Muscle of back (tissue), 3 donors: ENCODE measurements at regions not wholly inside any gene's neighbourhood (a gene's known extent, or its start where the extent isn't known, plus 50 kb on each side); places are given as distances from the start of the nearest gene placed in this dataset.
"Not testable (repeated sequence)": the region's sequence is repeated elsewhere in the genome, so short reads cannot be mapped to it uniquely, and the experiment has no call there.

ENCODE experiments used
- DNase-seq, 3 donors: peaks; one replicate each; pipeline versions ENCODE4 v3.0.0 to v3.0.0-alpha.2; 2013

DNA sequence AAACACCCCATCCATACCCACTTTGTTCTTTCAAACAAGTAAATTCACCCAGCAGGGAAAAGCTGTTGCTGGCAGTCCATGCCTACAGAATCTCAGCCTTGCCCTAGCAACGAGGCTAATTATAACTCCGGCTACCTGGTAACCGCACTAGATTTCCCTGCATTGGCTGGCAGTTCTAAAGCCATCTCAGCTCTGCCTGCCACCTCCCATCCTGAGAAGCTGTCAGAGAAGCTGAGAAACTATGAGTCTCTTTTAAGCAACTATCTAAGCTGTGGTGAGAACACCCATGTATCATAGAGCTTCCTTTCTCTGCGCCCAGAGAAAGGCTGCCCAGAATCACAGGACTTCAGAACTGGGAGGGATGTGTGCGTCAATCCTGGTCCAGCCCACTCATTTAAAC, 126.5 kb upstream of the NBPF9 start:
- DNase-seq, result not testable (repeated sequence)

DNA sequence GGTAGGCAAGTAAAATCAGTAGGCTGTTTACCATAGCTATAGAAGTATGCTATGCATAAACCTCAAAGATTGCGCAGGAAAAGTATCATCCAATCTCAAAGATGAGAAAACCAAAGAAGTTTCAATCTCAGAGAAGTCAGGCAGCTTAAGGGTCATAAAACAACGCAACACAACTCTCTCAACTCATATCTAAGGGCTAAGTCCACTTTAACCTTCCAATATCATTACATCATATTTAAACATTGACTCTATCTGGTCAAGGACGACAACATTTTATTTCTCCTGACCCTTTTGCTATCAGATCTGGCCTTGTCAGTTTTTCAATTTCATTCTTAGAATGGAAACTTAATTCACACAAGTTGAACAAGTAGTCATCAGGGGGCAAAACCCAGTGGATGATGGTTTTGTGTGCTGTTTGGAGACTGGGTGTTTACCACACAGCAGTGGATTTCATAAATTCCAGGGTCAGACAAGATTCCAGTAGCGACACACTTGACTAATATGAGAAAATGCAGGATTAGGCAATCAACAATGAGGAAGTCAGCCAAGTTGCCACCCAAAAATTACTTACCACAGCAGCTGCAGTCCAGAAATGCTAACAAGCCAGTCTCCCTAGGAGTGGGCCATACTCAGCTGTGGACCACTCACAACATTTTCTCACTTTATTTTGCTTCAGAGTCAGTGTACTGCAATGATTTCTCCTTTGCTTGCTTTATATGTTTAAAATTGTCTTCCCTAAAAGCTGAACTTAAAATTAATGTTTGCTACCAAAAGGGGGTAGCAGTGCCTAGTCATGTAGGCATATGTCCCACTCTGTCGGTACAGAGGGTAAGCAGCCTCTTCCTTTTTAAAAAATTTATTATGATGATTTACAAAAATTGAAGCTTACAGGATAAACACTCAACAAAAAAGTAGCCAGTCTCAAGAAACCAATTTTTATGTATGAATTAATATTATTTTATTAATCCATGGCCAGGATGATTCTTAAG, 131.9 kb upstream of the NBPF9 start:
- not testable (repeated sequence) for DNase-seq

DNA sequence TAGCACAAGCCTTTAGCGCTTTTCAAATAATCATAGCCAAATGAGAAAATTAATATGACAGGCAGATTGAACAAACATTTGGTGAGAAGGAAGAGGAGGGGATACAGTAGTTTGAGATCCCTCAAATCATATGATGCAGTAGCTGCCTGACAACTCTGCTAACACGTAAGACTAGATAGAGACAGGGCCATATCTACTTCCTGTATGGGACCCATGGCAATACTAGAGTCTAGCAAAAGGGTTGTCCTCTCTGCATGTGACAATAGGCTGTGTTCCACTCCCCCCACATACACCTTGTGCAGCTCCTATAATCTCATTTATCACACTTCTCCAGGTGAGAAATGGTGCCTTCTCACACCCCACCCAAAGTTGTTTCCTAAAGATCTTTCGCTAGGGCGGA, 134.2 kb upstream of the NBPF9 start:
- DNase-seq, result not testable (repeated sequence)

DNA sequence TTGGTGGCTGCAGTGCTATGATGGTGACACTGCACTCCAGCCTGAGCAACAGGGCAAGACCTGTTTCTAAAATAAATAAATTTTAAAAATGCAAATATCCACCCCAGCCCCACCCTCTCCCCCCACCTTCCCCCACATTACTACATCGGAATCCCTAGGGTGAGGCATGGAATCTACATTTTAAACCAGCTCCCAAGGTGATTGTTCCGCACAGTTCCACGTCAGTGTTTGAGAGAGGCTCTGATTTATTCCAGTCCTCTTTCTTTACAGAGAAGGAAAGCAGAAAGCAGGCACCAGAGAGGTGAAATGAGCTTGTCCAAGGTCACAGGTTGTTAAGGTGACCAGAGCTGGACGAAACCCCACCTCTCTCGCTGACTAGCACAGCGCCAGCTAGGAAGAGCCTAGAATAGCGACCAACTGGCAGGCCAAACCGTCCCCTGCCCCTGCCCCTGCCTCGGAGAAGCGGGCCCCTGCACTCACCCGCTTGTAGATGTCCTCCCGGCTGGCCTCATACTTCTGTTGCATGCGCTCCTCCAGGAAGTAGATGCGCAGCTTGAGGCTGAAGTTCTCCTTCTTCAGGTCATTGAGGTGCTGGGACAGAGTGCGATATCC, 136.7 kb upstream of the NBPF9 start:
- DNase-seq, result not testable (repeated sequence)

DNA sequence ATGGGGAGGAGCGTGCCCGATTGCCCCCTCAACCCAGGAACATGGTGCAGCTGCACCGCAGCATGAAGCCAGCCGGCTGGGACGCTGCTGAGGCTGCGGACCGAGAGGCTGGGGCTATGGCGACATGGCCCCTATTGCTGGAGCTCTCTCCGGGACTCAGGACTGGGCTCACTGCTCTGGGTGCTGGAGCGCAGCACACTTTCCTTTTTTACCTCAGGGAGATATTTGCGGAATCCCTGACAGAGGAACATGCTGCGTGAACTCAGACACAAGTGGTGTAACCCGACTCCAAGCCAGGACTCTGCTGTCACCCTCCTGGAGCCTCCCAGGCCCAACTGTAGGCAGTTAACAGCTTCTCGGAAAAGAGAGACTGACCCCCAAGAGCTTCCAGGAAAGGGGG, 137.2 kb upstream of the NBPF9 start:
- not testable (repeated sequence) for DNase-seq

DNA sequence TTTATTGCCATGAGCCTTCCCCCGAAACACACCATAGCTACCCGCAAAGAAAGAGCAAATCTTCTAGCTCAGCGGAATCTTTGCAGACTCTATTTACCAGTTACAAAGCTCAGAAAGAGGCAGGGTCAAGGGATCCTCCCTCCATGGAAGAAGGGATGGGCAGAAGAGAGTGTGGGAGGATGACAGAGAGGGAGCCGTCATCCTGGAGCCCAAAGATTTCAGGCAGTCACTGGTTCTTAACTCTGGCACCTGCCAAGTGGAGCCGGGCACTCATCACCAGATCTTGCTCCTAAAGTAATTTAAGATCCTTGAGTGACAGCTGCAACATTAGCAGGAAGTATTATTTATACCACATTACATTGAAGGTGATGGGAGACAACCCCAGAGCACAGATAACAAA, 137.9 kb upstream of the NBPF9 start:
- not testable (repeated sequence) for DNase-seq

DNA sequence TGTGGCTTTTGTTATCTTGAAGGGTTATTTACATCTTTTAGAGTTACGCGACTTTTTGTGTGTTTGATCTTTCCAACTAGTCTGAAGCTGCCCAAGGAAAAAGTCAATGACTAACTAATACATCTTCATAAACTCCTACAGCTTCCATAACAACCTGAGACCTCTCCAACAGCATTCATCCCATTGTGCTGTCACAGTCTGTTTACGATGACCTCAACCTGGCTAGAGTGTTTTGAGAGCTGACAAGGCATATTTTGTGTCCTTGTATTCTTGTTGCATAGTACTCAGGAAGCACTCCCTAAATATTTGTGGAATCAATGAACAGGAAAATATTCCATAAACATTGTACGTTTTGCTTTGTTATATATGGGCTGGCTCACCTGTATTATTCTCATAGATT, 140.2 kb upstream of the NBPF9 start:
- DNase-seq, result not testable (repeated sequence)

DNA sequence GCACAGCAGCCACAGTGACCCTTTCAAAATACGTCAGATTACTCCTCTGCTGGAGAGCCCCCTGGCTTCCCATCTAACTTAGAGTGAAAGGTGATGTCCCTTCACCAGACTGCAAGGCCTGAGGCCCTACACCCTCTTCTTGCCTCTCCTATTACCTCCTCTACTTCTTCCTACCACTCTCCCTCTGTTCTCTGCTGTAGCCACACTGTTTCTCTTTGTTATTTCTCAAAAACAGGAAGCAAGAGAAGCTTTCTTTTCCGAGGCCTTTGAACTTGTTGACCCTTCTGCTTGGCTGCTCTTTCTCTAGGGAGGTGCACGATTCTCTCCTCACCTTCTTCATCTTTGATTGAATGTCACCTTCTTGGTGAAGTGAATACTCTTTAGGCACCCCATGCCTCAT, 141.3 kb upstream of the NBPF9 start:
- DNase-seq, result not testable (repeated sequence)

DNA sequence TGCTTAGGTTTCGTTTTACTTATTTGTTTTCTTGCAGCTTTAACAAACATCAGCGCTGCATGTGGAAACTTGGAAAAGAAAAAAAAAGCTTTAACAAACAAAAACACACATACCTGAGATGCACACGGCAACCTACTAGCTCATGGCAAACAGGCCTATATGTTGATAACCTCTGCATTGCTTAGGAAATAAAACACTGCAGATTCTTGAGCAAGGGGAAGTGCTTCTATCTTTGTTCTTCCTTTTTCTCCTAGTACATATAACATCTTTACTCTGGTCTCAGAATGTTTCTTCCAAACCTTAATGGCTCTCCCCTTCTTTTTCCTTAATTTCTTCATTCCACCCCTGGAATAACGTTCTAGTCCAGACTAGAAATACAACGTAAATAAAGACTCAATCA, 142.9 kb upstream of the NBPF9 start:
- DNase-seq, result not testable (repeated sequence)

DNA sequence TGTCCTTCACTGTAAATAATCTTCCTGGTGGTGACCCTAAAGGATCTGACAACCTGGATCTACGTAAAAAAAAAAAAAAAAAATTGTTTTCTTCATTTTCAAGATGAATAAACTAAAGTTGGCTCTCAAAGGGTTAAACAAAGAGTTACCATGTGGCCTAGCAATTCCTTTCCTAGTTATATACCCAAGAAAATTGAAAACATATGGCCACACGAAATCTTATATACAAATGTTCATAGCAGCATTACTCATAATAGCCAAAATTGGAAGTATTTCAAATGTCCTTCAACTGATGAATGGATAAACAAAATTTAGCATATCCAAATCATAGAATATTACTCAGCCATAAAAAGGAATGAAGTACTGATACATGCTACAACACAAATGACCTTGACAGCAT, 145.3 kb upstream of the NBPF9 start:
- not testable (repeated sequence) for DNase-seq

DNA sequence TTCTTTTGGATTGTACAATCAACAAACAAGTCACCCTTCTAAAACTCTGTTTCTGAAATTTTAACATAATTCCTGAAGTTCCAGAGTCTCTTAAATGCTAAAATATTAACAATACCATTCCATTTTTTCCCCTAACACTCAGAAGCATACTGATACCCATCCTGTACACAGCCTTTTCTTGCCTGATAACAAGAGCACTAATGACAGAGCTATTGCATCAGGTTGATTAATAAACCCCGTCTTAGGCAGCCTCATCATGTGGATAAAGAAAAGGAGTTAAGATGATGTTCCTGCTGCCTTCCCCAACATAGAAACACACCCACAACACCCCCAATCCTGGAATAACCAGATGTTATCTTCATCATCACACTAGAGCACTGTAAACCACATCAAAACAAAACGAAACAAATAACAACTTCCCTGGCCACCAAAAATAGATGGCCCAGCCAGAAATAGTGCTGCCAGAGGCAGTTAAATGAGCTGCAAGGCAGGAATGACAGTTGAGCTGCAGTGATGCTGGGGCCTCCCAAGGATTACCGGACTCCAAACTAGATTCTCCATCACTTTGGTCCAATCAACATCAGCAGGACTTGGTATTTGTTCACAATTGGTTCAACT, 146.6 kb upstream of the NBPF9 start:
- not testable (repeated sequence) for DNase-seq

DNA sequence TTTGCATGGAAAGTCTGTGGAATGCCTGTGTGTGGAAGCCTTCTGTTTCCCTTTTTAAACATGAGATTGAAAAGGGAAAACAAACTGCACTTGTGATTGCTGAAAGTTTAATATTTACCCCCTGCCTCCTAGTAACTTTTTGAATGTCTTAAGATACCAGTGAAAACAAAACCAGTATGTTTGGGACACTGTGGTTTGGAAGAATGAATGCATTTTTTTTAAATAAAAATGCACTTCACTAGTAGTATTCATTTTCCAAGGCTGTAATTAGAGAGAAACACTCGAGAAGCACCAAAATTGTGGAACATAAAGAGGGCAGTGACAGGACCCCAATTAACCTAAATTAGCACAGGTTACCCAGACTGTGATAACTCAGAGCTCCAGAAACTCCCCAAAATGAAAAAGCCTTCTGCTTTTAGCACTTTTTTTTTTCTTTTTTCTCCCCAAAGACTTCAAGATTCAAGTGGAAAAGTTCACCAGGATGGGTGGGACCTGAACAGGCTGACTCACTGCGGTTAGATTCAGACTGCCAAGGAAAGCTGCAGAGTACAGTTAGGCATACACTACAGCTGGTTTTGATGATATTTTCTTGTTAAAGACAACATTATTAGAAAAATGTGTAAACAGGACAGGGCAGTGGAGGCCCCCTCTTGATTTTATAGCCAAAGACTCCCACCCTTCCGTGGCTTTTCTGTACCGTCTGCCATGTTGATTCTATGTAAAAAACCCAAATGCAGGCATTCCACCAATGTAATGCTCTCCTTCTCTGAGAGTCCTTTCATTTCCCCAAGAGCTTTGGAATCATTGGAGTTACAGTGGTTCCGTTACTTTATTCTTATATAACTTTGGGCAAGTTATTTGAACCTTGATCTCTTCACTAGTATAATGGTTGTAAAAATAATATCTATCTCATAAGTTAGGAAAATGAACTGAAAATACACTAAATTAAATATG, 151.8 kb upstream of the NBPF9 start:
- not testable (repeated sequence) for DNase-seq

DNA sequence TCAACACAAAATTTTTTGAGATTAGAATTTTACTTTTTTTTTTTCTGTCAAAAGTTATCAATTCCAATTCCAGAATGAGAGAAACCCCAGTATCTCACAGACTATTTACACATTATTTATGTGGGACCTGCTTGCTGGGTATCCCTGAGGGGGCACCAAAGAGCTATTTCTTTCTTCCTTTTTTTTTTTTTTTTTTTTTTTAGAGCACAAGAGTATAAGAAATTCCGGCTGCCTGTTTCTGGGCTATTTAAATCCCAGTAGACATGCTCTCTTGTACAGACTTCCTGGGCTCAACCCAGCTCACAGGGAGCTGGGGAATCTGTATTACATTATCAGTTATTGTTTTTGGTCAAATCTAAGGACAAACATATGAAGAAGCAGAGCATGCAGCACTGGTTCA, 156.9 kb upstream of the NBPF9 start:
- DNase-seq, result not testable (repeated sequence)

DNA sequence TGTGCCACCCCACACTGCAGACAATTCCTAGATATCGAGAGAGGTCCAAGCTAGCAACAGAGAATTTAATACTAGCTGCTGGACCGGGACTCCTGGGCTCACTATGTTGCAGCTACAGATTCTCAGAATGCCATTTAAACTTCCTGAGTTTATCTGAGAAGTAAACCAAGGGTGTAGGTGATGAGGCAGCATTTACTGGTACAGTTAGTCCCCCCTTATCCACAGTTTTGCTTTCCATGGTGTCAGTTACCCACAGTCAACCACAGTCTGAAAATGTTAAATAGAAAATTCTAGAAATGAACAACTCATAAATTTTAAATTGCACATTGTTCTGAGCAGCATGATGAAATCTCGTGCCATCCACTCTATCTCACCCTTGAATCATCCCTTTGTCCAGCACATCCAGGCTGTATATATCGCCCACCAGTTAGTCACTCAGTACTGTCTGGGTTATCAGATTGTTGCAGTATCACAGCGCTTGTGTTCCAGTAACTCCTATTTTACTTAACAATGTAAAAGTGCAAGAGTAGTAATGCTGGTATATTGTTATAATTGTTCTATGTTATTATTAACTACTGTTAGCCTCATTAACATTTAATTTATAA, 157.5 kb upstream of the NBPF9 start:
- not testable (repeated sequence) for DNase-seq

DNA sequence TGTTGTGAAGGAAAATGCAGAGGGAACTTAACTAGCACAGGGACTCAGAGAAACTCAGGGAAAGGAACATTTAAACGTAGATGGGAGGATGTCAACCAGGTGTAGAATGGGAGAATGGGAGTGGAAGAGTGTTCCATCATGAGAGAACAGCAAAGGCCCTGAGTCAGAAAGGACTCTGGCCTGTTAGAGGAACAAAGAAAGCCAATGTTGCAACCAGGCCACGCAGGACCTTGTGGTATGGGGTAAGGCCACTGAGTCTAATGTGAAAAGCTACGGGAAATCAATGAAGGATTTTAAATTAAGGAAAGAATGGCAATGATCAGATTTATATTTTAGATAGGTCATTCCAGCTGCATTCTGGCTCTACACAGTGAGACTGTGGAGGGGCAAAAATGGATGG, 163.9 kb upstream of the NBPF9 start:
- DNase-seq, result not testable (repeated sequence)

DNA sequence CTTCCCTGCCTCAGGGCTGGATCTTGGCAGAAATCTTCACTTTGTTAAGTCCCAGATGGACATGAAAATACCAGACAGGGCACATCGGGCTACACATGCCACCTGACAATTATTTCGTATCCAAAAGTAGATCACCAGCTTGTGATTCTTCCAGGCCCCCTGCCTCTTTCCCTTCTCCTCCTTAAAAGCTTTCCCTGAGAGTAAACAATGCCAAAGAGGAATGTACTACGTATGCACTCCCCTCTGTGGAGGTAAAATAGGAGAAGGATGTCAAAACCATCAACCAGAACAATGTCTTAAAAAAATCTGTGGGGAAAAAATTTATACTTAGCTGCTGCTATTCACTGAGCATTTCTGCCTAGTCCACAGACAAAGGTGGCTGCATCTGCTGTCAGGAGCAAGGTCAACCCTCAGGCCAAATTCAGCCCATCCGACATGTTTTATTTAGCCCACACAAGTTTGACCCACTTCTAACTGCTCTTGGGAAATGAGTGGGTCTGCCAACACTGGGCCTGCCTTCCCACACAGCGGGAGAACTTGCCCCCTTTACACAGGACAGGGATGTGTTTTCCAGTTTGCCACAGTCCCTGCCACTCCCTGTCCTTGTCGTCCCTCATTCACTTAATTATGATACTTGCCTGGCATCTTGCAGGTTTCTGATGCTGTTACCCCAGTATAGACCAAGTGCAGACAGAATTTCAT, 165.8 kb upstream of the NBPF9 start:
- not testable (repeated sequence) for DNase-seq

DNA sequence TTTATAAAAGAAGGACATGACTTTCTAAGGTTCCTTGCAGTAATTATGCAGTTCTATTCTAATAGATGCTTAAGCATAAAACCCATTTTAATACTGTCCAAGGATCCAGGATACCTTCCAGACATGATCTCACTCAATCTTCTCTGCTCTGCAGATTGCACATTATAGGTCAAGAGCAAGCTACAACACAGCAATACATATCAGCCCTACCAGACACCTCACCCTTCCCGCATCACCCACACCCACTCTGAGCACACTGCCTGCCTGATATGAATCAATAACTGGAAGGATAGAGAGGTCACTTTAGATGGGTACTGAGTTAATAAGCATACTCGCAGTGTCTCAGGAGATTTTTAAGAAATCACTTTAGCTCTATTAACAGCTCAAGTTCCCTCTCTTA, 166.5 kb upstream of the NBPF9 start:
- not testable (repeated sequence) for DNase-seq

DNA sequence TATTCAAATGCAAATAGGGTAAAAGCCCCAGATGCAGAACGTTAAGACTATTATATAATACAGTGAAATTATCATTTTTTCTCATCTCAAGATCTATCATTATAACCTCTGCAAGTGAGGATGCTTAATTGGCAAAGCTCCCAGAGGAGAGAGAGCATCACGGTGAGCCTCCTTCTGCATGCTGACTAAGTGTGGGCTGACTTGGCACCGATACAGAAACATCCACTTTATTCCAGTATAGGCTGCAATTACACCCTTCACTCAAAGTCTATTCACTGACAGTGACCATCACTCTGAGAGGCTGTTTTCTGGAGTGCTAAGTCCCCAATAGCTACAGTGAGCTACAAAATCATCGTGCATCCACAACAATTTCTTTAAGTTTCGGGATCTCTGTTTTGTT, 171.1 kb upstream of the NBPF9 start:
- DNase-seq, result not testable (repeated sequence)

DNA sequence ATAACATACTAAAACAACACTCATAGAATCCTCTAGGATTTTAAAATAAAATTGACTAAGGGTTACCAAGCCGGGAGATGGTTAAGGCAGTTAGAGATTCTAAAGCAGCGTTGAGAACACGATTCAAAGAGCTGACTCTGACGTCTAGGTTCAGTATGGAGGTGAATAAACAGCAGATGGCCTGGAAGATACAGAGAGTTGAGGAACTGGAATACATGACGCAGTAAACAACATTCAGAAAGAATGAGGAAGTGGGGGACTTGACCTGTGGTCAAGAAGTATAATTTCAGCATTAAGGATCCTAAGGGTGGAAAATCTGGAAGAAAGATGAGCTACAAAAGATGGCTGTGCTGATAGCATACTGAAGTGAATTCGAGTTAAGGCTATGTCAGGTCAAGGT, 172.5 kb upstream of the NBPF9 start:
- not testable (repeated sequence) for DNase-seq

DNA sequence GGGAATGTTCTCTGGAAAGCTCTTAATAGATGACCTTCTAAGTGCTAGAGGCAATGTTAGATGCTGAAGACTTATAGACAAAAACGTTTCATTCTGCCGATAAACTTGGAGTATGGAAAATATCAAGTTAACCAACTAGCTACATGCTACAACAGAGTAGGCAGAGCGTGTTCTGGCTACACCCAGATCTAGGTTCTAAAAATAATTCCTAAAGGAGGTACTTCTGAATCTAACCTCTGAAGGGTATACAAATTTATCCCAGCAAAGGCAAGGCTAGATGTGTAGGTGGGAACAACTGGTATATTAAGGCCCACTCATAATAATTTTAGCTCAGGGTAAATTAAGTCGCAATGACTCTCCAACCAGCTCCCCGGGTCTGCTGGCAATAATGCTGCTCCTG, 173.1 kb upstream of the NBPF9 start:
- DNase-seq, result not testable (repeated sequence)
